ENCODE measurements at regions not wholly inside any gene's neighbourhood (a gene's known extent, or its start where the extent isn't known, plus 50 kb on each side); places are given as distances from the start of the nearest gene placed in this dataset.

DNA sequence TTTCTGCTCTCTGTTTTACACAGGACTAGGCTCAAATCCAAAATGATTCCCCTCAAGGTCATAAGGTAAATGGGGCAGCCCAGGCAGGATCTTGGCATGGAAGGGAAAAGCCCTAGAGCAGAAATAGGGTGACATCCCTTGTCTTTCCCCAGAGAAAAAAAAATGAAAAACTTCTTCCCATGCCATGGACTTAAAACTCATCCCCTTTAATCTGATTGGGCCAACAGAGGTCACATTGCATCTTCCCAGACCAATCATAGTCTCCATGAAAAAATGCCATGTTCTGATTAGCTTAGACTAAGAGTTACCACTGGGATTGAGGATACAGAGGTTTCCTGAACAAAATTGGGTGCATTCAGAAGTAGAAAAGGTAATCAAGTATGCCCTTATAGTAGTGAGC is 241.3 kb upstream of the LRTM1 start:
- H4K20me1 ChIP-seq (replicated peaks; ENCODE audit: control insufficient read depth, insufficient read depth, low read length), result no peaks in the 10 kb centered on the region
- intact Hi-C loops (cut with micrococcal nuclease) (no loop called here), in situ Hi-C loops (cut with MboI) (no loop called here)
- DNase-seq (ENCODE audit: extremely low read depth in 1 of 4, low spot score in 3 of 4) (no peak), ATAC-seq (no peak), FAIRE-seq (no peak)
- BruUV-seq (replicated peaks), result no TSS peak
- no peak overlapping the region for H3K9ac ChIP-seq (ENCODE audit: insufficient read depth in 1 of 2, low read depth in 2 of 2, low read length in 2 of 2)
- no peak overlapping the region for H3K4me3 ChIP-seq
- no peak overlapping the region for H3K4me2 ChIP-seq (ENCODE audit: insufficient read depth, low read length)
- POLR2A ChIA-PET, result no interaction called here
- H3K79me2 ChIP-seq (ENCODE audit: control insufficient read depth, insufficient read depth, low read length), result no peaks in the 10 kb centered on the region
- H3K4me1 ChIP-seq (replicated peaks in 1 of 2; ENCODE audit: control insufficient read depth in 2 of 2, insufficient read depth in 2 of 2, low read length in 2 of 2), result no peaks in the 10 kb centered on the region
- no peaks in the 10 kb centered on the region for H3K9me1 ChIP-seq (ENCODE audit: control insufficient read depth, insufficient read depth, low read length)
- no peak overlapping the region for H3K27ac ChIP-seq (ENCODE audit: extremely low read depth, low read depth, low read length)
- no peaks in the 10 kb centered on the region for H3K36me3 ChIP-seq (ENCODE audit: control insufficient read depth, insufficient read depth, low read length)
- no peaks in the 10 kb centered on the region for H3K27me3 ChIP-seq (ENCODE audit: control insufficient read depth in 2 of 2, insufficient read depth in 2 of 2, low read length in 2 of 2)
- no peaks in the 10 kb centered on the region for H3K9me3 ChIP-seq (replicated peaks; ENCODE audit: control insufficient read depth, insufficient read depth, low read depth, low read length)
- CTCF ChIA-PET (ENCODE audit: low intra/inter-chr PET ratio), result no interaction called here
- no peak overlapping the region for H2AFZ ChIP-seq (ENCODE audit: low read depth, low read length)
- TF ChIP-seq, protein P1, sequence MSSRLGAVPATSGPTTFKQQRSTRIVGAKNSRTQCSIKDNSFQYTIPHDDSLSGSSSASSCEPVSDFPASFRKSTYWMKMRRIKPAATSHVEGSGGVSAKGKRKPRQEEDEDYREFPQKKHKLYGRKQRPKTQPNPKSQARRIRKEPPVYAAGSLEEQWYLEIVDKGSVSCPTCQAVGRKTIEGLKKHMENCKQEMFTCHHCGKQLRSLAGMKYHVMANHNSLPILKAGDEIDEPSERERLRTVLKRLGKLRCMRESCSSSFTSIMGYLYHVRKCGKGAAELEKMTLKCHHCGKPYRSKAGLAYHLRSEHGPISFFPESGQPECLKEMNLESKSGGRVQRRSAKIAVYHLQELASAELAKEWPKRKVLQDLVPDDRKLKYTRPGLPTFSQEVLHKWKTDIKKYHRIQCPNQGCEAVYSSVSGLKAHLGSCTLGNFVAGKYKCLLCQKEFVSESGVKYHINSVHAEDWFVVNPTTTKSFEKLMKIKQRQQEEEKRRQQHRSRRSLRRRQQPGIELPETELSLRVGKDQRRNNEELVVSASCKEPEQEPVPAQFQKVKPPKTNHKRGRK (tag; IDR thresholded peaks at IDR 0.05), result no peak
- TF ChIP-seq NELFE (IDR thresholded peaks at IDR 0.05; ENCODE audit: insufficient read depth, insufficient read length) (no peak), CEBPG (CRISPR knock-in tag; IDR thresholded peaks at IDR 0.05) (no peak), CEBPG (tag; conservative IDR thresholded peaks at IDR 0.05 in 1 of 2, IDR thresholded peaks at IDR 0.05 in 1 of 2) (no peak), CBFA2T2 (conservative IDR thresholded peaks at IDR 0.05) (no peak), MAFG (tag; conservative IDR thresholded peaks at IDR 0.05) (no peak), ZNF384 (IDR thresholded peaks at IDR 0.05; ENCODE audit: low read depth, low read length) (no peak), ETS2 (tag; IDR thresholded peaks at IDR 0.05; ENCODE audit: borderline replicate concordance, poor library complexity, severe bottlenecking) (no peak), STAT5B (CRISPR knock-in tag; IDR thresholded peaks at IDR 0.05) (no peak), TCF7 (IDR thresholded peaks at IDR 0.05; ENCODE audit: borderline replicate concordance) (no peak), ZNF785 (CRISPR knock-in tag; IDR thresholded peaks at IDR 0.05) (no peak)
- TF ChIP-seq, protein P2, sequence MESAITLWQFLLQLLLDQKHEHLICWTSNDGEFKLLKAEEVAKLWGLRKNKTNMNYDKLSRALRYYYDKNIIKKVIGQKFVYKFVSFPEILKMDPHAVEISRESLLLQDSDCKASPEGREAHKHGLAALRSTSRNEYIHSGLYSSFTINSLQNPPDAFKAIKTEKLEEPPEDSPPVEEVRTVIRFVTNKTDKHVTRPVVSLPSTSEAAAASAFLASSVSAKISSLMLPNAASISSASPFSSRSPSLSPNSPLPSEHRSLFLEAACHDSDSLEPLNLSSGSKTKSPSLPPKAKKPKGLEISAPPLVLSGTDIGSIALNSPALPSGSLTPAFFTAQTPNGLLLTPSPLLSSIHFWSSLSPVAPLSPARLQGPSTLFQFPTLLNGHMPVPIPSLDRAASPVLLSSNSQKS (CRISPR knock-in tag; IDR thresholded peaks at IDR 0.05), result no peak
- TF ChIP-seq, protein P3, sequence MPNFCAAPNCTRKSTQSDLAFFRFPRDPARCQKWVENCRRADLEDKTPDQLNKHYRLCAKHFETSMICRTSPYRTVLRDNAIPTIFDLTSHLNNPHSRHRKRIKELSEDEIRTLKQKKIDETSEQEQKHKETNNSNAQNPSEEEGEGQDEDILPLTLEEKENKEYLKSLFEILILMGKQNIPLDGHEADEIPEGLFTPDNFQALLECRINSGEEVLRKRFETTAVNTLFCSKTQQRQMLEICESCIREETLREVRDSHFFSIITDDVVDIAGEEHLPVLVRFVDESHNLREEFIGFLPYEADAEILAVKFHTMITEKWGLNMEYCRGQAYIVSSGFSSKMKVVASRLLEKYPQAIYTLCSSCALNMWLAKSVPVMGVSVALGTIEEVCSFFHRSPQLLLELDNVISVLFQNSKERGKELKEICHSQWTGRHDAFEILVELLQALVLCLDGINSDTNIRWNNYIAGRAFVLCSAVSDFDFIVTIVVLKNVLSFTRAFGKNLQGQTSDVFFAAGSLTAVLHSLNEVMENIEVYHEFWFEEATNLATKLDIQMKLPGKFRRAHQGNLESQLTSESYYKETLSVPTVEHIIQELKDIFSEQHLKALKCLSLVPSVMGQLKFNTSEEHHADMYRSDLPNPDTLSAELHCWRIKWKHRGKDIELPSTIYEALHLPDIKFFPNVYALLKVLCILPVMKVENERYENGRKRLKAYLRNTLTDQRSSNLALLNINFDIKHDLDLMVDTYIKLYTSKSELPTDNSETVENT (CRISPR knock-in tag; IDR thresholded peaks at IDR 0.05), result no peak
- TF ChIP-seq, protein P4, sequence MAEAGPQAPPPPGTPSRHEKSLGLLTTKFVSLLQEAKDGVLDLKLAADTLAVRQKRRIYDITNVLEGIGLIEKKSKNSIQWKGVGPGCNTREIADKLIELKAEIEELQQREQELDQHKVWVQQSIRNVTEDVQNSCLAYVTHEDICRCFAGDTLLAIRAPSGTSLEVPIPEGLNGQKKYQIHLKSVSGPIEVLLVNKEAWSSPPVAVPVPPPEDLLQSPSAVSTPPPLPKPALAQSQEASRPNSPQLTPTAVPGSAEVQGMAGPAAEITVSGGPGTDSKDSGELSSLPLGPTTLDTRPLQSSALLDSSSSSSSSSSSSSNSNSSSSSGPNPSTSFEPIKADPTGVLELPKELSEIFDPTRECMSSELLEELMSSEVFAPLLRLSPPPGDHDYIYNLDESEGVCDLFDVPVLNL (CRISPR knock-in tag; IDR thresholded peaks at IDR 0.05; ENCODE audit: low read depth), result no peak
